Karpas-422 (cell line): ENCODE measurements at regions not wholly inside any gene's neighbourhood (a gene's known extent, or its start where the extent isn't known, plus 50 kb on each side); places are given as distances from the start of the nearest gene placed in this dataset.
"Not testable (repeated sequence)": the region's sequence is repeated elsewhere in the genome, so short reads cannot be mapped to it uniquely, and the experiment has no call there.

Source experiments
- DNase-seq: peaks from one replicate; pipeline ENCODE4 v3.0.0-alpha.2; 2015
- H2AFZ ChIP-seq: fragments of 200-600 bp; sonication (generic); 2 replicates; pipeline ENCODE4 v1.6.1; 2014; ENCODE audit warnings: antibody characterized with exemption, low read length, mixed read lengths
- H3K27ac ChIP-seq: fragments of 200-600 bp; sonication (generic); 2 replicates; pipeline ENCODE4 v1.5.1; 2014; ENCODE audit warnings: mild to moderate bottlenecking, low read length, moderate library complexity
- H3K27me3 ChIP-seq: fragments of 200-600 bp; sonication (generic); 2 replicates; pipeline ENCODE4 v1.6.1; 2014; ENCODE audit warnings: low read length, mixed read lengths
- H3K36me3 ChIP-seq: fragments of 200-600 bp; sonication (generic); 2 replicates; pipeline ENCODE4 v1.6.1; 2014; ENCODE audit warnings: low read length, mixed read lengths; ENCODE audit not compliant: insufficient read depth
- H3K4me1 ChIP-seq: fragments of 200-600 bp; sonication (generic); 2 replicates; pipeline ENCODE4 v1.6.1; 2014; ENCODE audit warnings: mild to moderate bottlenecking, low read length, mixed read lengths
- H3K4me2 ChIP-seq: fragments of 200-600 bp; sonication (generic); 2 replicates; pipeline ENCODE4 v1.6.1; 2014; ENCODE audit warnings: low read length, low read depth, mild to moderate bottlenecking; ENCODE audit not compliant: poor library complexity, severe bottlenecking
- H3K4me3 ChIP-seq: fragments of 200-600 bp; sonication (generic); 2 replicates; pipeline ENCODE4 v1.5.1; 2014; ENCODE audit warnings: mild to moderate bottlenecking, antibody characterized with exemption, low read length, mixed read lengths
- H3K79me2 ChIP-seq: fragments of 200-600 bp; sonication (generic); 2 replicates; pipeline ENCODE4 v1.6.1; 2014; ENCODE audit warnings: mild to moderate bottlenecking, low read length, mixed read lengths
- H3K9ac ChIP-seq: fragments of 200-600 bp; sonication (generic); 2 replicates; pipeline ENCODE4 v1.6.0; 2014; ENCODE audit warnings: low read length
- H3K9me2 ChIP-seq: fragments of 200-600 bp; sonication (generic), shearing (Covaris generic); replicated peaks from 2 replicates; pipeline ENCODE4 v1.6.0; 2014; ENCODE audit warnings: mild to moderate bottlenecking, low read length, moderate library complexity; ENCODE audit not compliant: insufficient read depth
- H3K9me3 ChIP-seq: fragments of 300-700, 200-600 bp; sonication (generic); 2 replicates; pipeline ENCODE4 v1.6.1; 2014; ENCODE audit warnings: low read length, mixed read lengths
- H4K20me1 ChIP-seq: fragments of 200-600 bp; sonication (generic); 2 replicates; pipeline ENCODE4 v1.6.1; 2014; ENCODE audit warnings: mild to moderate bottlenecking, antibody characterized with exemption, low read length, low read depth; ENCODE audit not compliant: insufficient read depth

GRCh38 chr6:8821981-8822381, 386.6 kb upstream of the SLC35B3 start:
- no peak overlapping the region for H2AFZ ChIP-seq
- DNase-seq = no peak

GRCh38 chr6:8820313-8820712, 385.0 kb upstream of the SLC35B3 start:
- Histone ChIP-seq H3K36me3 (no peaks in the 10 kb centered on the region), H3K9ac (no peak overlapping the region), H3K9me2 (no peaks in the 10 kb centered on the region), H3K4me1 (no peaks in the 10 kb centered on the region), H3K27ac (no peak overlapping the region), H4K20me1 (no peaks in the 10 kb centered on the region), H3K4me3 (no peak overlapping the region), H3K9me3 (no peaks in the 10 kb centered on the region), H3K79me2 (no peaks in the 10 kb centered on the region), H3K4me2 (no peak overlapping the region), H3K27me3 (no peaks in the 10 kb centered on the region), H2AFZ (no peak overlapping the region)
- no peak for DNase-seq

More at GRCh38 chr6:8821981-8822381, 386.6 kb upstream of the SLC35B3 start:
- Histone ChIP-seq H3K4me1 (no peaks in the 10 kb centered on the region), H3K27ac (no peak overlapping the region), H3K9ac (no peak overlapping the region), H3K4me2 (no peak overlapping the region), H3K36me3 (no peaks in the 10 kb centered on the region), H3K27me3 (no peaks in the 10 kb centered on the region), H3K79me2 (no peaks in the 10 kb centered on the region), H3K9me2 (no peaks in the 10 kb centered on the region), H4K20me1 (no peaks in the 10 kb centered on the region), H3K4me3 (no peak overlapping the region), H3K9me3 (no peaks in the 10 kb centered on the region)

- no peak for DNase-seq
- Histone ChIP-seq H3K27ac (no peak overlapping the region), H2AFZ (no peak overlapping the region)
Observed at GRCh38 chr6:8819446-8819845, 384.1 kb upstream of the SLC35B3 start.

GRCh38 chr6:8814440-8815000, 379.2 kb upstream of the SLC35B3 start:
- Histone ChIP-seq H3K4me2 (no peak overlapping the region), H3K9me2 (no peaks in the 10 kb centered on the region; the same call in 1 of the 2 replicates), H3K4me3 (no peak overlapping the region), H3K27ac (no peak overlapping the region), H2AFZ (no peak overlapping the region), H3K9me3 (no peaks in the 10 kb centered on the region), H3K9ac (no peak overlapping the region), H3K79me2 (no peaks in the 10 kb centered on the region), H3K36me3 (no peaks in the 10 kb centered on the region), H3K27me3 (no peaks in the 10 kb centered on the region), H4K20me1 (no peaks in the 10 kb centered on the region), H3K4me1 (no peaks in the 10 kb centered on the region)
- DNase-seq = no peak

More at GRCh38 chr6:8819446-8819845, 384.1 kb upstream of the SLC35B3 start:
- H3K27me3 ChIP-seq = no peaks in the 10 kb centered on the region
- H3K4me1 ChIP-seq = no peaks in the 10 kb centered on the region
- no peaks in the 10 kb centered on the region for H3K79me2 ChIP-seq
- no peaks in the 10 kb centered on the region; the same call in 1 of the 2 replicates for H3K9me2 ChIP-seq
- no peaks in the 10 kb centered on the region for H3K9me3 ChIP-seq
- H3K36me3 ChIP-seq = no peaks in the 10 kb centered on the region
- no peaks in the 10 kb centered on the region for H4K20me1 ChIP-seq
- H3K4me3 ChIP-seq = no peak overlapping the region
- H3K9ac ChIP-seq = no peak overlapping the region
- no peak overlapping the region for H3K4me2 ChIP-seq

- H3K36me3 ChIP-seq = no peaks in the 10 kb centered on the region
- H2AFZ ChIP-seq = no peak overlapping the region
- no peak overlapping the region for H3K9ac ChIP-seq
- no peak overlapping the region for H3K4me3 ChIP-seq
- no peaks in the 10 kb centered on the region for H4K20me1 ChIP-seq
- no peaks in the 10 kb centered on the region; the same call in 1 of the 2 replicates for H3K9me2 ChIP-seq
- no peaks in the 10 kb centered on the region for H3K9me3 ChIP-seq
- H3K27me3 ChIP-seq = no peaks in the 10 kb centered on the region
- H3K79me2 ChIP-seq = no peaks in the 10 kb centered on the region
- no peaks in the 10 kb centered on the region for H3K4me1 ChIP-seq
- no peak overlapping the region for H3K27ac ChIP-seq
- no peak overlapping the region for H3K4me2 ChIP-seq
- DNase-seq = no peak
Observed at GRCh38 chr6:8810325-8810724, 375.0 kb upstream of the SLC35B3 start.

GRCh38 chr6:8809662-8810061, 374.3 kb upstream of the SLC35B3 start:
- Histone ChIP-seq H3K9me3 (no peaks in the 10 kb centered on the region), H3K4me3 (no peak overlapping the region), H3K4me2 (no peak overlapping the region)

GRCh38 chr6:8803181-8803760, 367.9 kb upstream of the SLC35B3 start:
- no peak for DNase-seq
- Histone ChIP-seq H2AFZ (no peak overlapping the region), H3K4me2 (no peak overlapping the region), H3K79me2 (no peaks in the 10 kb centered on the region), H4K20me1 (no peaks in the 10 kb centered on the region), H3K27ac (no peak overlapping the region), H3K9me3 (no peaks in the 10 kb centered on the region), H3K4me3 (no peak overlapping the region), H3K27me3 (no peaks in the 10 kb centered on the region), H3K36me3 (no peaks in the 10 kb centered on the region), H3K4me1 (no peaks in the 10 kb centered on the region), H3K9ac (no peak overlapping the region), H3K9me2 (no peaks in the 10 kb centered on the region)

More at GRCh38 chr6:8809662-8810061, 374.3 kb upstream of the SLC35B3 start:
- H3K9ac ChIP-seq = no peak overlapping the region
- H3K36me3 ChIP-seq = no peaks in the 10 kb centered on the region
- no peak overlapping the region for H3K27ac ChIP-seq
- no peak for DNase-seq
- H4K20me1 ChIP-seq = no peaks in the 10 kb centered on the region
- H3K4me1 ChIP-seq = no peaks in the 10 kb centered on the region
- no peaks in the 10 kb centered on the region for H3K27me3 ChIP-seq
- H3K9me2 ChIP-seq = no peaks in the 10 kb centered on the region; the same call in 1 of the 2 replicates
- H3K79me2 ChIP-seq = no peaks in the 10 kb centered on the region
- H2AFZ ChIP-seq = no peak overlapping the region

GRCh38 chr6:8802397-8802796, 367.1 kb upstream of the SLC35B3 start:
- not testable (repeated sequence) for H3K9me2 ChIP-seq, H4K20me1 ChIP-seq, DNase-seq, H3K4me2 ChIP-seq, H3K4me1 ChIP-seq, H3K79me2 ChIP-seq, H3K4me3 ChIP-seq, H3K27ac ChIP-seq, H3K36me3 ChIP-seq, H3K9ac ChIP-seq, H3K9me3 ChIP-seq, H2AFZ ChIP-seq, H3K27me3 ChIP-seq
